GM18517 (cell line): ENCODE measurements at regions not wholly inside any gene's neighbourhood (a gene's known extent, or its start where the extent isn't known, plus 50 kb on each side); places are given as distances from the start of the nearest gene placed in this dataset.
"Not testable (repeated sequence)": the region's sequence is repeated elsewhere in the genome, so short reads cannot be mapped to it uniquely, and the experiment has no call there.

Experiments used
- ATAC-seq: cut with Tn5 transposase; IDR thresholded peaks from one replicate; pipeline ENCODE4 v1.9.1; 2021; ENCODE audit warnings: mild to moderate bottlenecking, moderate library complexity; ENCODE audit not compliant: unreplicated experiment

GRCh38 chr1:219732814-219733491 is 120.0 kb upstream of the ZC3H11B start:
- no peak for ATAC-seq

- no peak for ATAC-seq
Observed at GRCh38 chr1:219731771-219732170, 118.9 kb upstream of the ZC3H11B start.

DNA sequence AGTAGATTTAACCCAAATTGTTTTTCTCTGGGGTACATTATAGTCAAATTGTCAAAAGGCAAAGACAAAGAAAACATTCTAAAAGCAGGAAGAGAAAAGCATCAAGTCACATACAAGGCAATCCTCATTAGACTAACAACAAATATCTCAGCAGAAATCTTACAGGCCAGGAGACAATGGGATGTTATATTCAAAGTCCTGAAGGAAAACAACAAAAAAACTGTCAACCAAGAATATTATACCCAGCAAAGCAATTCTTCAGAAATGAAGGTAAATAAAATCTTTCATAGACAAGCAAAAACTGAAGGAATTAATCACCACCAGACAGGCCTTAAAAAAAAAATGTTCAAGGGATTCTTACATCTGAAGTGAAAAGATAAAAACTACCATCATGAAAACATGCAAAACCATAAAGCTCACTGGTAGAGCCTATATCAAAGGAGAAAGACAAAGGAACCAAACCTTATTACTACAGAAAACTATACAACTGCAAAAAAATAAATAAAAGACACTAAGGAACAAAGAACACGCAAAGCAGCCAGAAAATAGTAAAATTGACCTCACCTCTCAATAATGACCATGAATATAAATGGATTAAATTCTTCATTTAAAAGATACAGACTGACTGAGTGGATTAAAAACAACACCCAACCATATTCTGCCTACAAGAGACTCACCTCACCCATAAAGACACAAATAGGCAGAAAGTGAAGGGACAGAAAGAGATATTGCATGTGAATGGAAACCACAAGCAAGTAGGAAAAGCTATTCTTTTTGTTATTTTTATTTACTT is 113.8 kb upstream of the ZC3H11B start:
- no peak for ATAC-seq

GRCh38 chr1:219724440-219724839 is 111.5 kb upstream of the ZC3H11B start:
- ATAC-seq = no peak

DNA sequence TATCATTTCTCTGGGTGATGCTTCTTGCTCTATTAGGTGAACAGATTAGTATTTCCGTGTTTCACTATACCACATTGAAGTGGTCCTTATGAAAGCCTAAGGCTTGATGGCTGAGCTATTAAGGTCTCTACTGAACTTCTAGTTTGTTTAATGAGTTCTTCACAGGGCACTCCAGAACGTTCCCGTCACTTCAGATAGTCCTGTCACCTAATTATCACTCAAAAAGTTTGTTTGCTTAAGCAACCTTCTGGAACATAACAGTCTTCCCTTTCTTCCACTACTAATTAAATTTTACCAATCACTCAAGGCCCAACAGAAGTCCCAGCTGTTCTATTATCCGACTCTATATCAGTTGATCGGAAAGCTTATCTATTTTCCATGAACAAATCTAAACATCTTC is 104.6 kb upstream of the ZC3H11B start:
- no peak for ATAC-seq

DNA sequence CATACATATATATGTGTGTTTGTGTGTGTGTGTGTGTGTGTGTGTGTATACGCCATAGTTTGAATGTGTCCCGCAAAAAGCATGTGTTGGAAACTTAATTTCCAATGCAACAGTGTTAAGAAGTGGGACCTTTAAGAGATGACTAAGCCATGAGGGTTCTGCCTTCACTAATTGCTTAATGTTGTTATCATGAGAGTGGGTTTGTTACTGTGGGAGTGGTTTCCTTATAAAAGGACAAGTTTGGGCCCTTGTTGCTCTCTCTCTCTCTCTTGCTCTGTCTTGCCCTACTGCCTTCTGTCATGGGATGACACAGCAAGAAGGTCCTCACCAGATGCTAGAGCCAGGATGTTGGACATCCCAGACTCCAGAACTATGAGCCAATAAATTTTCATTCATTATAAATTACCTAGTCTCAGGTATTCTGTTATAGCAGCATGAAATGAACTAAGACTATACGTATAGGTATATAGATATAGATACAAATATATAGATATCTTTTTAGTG is 103.8 kb upstream of the ZC3H11B start:
- ATAC-seq = no peak

GRCh38 chr1:219713981-219714381 is 101.1 kb upstream of the ZC3H11B start:
- ATAC-seq = no peak

- no peak for ATAC-seq
Observed at GRCh38 chr1:219712506-219712905, 99.6 kb upstream of the ZC3H11B start.

- ATAC-seq = no peak
Observed at GRCh38 chr1:219710529-219711194, 97.8 kb upstream of the ZC3H11B start.

GRCh38 chr1:219708919-219709543 is 96.1 kb upstream of the ZC3H11B start:
- no peak for ATAC-seq

DNA sequence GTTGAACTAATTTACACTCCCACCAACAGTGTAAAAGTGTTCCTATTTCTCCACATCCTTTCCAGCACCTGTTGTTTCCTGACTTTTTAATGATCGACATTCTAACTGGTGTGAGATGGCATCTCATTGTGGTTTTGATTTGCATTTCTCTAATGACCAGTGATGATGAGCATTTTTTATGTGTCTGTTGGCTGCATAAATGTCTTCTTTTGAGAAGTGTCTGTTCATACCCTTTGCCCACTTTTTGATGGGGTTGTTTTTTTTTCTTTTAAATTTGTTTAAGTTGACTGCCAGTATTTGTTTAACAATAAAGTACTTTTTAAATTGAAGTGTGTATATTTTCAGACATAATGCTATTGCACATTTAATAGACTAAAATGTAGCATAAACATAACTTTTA is 95.0 kb upstream of the ZC3H11B start:
- ATAC-seq = not testable (repeated sequence)

- ATAC-seq = not testable (repeated sequence)
Observed at GRCh38 chr1:219704331-219704730, 91.4 kb upstream of the ZC3H11B start.

- ATAC-seq = no peak
Observed at GRCh38 chr1:219703368-219703639, 90.4 kb upstream of the ZC3H11B start.

GRCh38 chr1:219701476-219701875 is 88.6 kb upstream of the ZC3H11B start:
- ATAC-seq = no peak

DNA sequence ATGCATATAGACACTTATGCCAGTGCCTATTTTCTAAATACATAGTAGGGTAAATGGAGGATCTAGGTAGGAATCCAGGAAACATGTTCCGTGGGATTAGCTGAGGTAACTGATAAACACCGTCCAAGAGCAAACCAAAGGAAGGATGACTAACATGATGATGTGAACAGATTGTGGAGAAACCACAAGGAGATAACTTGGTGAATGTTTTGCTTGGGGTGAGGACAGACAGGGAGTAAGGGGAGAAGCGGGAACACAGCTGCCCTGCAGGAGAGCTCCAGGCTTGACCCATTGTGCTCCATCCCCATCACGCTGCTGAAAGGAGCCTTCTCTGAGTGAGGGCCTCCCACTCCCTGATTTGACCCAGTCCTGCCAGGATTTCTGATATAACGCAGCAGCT is 87.0 kb upstream of the ZC3H11B start:
- no peak for ATAC-seq

- ATAC-seq = no peak
Observed at GRCh38 chr1:219697682-219698081, 84.8 kb upstream of the ZC3H11B start.

DNA sequence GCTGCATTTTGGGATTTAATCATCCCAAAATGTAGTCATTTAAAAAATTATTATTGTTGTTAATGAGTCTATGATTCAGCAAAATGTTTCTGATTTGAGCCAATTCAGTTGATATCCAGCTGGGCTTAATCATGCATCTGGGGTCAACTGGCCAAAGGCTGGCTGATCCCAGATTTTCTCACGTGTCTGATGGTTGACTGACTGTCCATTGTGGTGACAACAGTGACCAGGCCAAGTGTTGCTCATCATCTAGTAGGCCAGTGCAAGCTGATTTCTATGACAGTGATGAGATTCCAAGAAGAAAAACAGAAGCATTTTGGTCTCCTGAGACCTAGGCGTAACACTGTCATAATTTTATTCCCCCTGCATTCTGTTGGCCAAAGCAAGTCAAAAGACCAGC is 80.1 kb upstream of the ZC3H11B start:
- no peak for ATAC-seq

GRCh38 chr1:219689774-219690173 is 76.9 kb upstream of the ZC3H11B start:
- ATAC-seq = no peak

- ATAC-seq = no peak
Observed at GRCh38 chr1:219687779-219688178, 74.9 kb upstream of the ZC3H11B start.

DNA sequence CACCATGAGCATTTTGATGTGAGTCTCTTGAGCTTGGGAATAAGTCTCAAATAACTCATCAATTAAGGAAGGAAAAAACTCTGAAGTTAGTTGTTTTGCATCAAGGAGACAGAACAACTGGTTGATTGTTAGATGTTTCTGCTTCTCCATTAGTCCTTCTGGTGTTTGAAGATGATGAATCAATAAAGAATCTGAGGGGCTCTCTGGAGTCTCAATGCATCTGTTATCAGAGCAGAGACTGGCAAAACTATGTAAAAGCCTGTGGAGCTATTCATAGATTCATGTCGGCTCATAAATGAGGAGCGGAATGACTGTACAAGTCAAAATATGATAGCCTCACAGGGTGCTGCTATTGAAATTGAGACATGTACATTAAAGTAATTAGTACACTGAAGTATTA is 73.3 kb upstream of the ZC3H11B start:
- ATAC-seq = no peak

DNA sequence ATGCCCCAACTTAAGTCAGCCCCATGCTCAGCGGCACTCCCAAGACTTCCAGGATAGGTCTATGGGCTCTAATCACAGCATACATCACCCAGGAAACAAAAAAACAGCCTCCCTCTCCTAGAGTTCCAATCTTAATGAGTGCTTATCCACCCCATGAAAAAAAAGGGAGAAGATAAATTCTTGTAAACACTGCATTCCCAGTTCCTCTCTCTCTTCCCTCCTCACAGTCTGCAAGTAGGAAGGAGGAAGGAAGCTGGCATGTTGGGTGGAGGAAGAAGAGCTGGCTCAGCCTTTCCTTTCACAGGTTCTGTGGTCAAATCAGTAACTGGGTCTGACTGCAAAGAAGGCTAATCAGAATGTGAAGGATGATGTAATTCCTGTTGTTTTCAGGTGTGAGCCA is 69.9 kb upstream of the ZC3H11B start:
- ATAC-seq = no peak

DNA sequence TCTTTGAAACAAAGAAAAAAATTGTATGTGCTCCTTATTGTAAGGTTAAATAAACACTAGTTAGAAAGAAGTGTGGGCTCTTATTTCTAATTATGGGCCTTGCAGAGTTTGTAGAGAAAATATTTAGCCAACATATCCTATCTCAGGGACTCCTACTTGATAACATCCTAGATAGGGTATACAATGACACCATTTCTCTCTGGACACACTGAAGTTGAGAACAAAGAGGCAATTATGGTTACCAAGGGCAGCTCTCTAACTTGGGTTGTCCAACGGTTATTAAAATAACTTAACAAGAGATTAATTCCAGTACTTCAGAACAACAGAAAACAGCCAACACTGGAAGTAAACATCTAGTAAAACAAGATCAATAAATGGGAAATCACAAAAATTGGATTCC is 69.0 kb upstream of the ZC3H11B start:
- ATAC-seq = no peak
